SW 1271 (cell line): ENCODE measurements at regions not wholly inside any gene's neighbourhood (a gene's known extent, or its start where the extent isn't known, plus 50 kb on each side); places are given as distances from the start of the nearest gene placed in this dataset.
A peak's percentile ranks its signal among the peaks of the same experiment; 100 is the strongest.

Source experiments
- DNase-seq, 2 experiments: peaks; one replicate each; lab custom pipeline; 2025; lab: John Stamatoyannopoulos, UW

DNA sequence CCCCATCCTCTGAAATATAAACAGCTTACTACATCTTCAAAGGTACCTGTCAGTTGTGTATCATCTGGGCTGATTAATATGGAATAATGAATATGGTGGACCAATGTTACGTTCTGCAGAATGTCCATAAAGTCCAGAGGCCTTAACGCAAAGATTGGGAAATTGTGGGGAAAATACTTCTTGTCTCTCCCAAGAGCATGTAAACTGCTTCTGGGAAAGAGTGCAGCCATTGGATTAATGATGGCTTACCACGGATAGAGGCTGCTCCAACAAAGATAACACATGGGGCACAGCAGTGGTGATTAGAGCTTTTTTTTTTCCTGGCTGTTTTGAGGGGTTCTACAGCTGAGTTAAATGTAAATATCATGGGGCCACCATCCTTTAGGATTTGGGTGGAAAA is 340.4 kb upstream of the AKR1E2 start:
- no peak for DNase-seq

DNA sequence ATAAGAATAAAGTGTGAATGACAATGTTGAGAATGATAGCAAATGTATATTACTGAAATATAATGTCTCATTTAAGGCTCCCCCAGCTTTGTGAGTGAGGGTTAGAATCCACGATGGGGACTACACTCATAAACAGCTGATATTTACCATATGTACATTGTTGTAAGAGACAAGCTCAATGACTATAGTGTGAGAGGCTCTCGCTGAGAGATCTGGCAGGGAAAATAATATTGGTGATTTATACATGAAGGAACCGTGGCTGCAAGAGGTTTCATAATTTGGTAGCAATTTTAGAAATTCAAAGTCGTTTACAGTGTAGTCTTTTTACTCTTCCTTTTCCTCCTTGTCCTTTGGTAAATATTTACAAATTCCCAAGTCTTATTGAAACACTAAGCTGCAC is 342.2 kb upstream of the AKR1E2 start:
- no peak for DNase-seq

DNA sequence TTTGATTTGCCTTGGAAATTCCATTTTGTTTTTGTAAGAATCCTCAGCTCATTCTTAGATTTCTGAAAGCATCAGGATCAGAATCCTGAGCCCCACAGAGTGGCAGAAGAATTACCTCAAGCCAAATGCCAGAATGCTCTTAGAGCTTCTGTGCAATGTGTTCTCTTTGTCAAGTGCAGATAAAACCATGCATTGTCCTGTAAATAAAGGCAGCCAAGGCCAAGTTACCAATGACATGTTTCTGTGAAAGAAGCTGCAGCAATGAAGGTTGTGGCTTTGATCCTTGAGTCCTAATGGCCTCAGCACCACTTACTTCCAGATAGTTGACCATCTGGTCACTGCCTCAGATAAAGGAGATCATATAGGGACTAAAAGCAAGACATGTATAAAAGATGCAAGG is 343.3 kb upstream of the AKR1E2 start:
- no peak for DNase-seq

DNA sequence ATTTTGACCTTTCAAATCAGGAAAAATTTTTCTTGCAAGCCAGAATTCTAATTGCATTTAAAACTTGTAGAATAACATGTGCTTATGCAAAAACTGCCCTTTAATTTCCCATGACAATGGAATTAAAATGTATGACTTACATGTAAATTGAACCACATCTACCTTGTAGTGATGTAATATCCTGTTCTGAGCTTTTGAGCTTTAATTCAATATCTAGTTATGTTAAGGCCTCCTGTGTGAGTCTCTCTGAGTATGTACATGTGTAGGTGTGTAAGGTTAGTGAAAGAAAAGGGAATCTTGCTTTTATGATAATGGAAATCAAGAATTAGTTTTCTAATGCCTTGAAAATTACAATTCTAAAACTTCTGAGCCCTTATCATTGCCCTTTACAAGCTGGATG is 344.8 kb upstream of the AKR1E2 start:
- DNase-seq = no peak

DNA sequence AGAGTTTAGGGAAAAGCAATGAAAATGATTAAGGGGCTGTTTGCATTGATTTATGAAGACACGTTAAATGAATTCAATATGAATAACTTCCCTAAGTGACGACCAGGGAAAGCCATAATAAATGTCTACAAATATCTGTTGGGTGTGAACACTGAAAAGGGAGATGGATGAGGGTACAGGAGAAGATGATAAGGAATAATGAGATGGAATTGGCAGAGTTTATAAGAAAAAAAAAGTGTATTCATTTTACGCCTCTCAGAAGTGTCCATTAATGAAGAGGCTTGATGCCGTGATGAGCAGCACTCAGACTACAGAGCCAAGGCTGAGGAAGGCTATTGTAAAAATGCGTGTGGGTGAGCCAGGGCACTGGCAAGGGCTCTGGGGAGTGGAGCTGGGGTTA is 346.7 kb upstream of the AKR1E2 start:
- no peak for DNase-seq

DNA sequence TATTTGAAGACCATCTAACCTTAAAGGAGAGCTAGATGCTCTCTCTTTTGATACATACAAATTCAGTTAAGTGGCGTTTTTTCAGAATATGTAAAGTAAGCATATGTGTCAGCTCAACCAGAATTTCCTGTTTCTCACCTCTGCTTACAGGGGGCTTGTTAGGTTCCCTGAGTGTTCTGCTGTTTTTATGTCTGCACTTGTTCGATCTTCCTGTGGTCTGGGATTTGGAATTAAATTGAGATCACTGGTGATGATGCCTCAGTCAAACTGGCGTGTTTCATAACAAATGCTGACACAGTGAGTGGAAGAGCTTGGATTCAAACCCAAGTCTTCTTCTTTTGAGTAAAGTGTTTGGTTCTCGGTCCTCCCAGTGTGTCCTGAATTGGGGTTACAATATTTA is 348.3 kb upstream of the AKR1E2 start:
- DNase-seq = no peak

DNA sequence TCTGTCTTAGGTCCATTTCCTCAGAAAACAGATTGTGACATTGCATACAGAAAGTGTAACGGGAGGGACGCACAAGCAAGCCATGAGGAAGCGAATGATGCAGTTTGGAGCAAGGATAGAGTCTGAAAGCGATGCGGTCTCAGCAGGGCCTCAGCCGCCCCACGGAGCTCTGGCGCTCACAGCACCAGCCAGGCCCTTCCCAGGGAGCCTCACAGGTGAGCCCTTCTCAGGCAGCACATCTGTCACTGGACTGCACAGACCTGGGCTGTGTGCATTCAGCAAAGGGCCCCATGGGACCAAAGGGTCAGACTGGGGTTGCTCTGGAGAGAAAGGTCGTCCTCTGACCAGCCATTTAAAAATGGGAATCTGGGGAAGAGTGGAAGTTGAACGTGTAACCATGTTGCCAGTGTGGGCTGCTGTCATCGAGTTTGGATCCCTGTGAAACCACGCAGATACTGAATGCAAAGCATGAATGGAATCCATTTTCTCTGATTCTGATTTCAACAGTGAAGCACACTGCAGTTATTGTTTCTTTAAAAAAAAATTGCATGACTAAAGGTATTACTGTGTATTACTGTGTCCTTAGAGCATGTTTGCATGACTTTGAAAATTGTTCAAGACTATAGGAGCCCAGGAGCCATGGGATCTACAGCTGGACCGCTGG is 350.0 kb upstream of the AKR1E2 start:
- DNase-seq = no peak

DNA sequence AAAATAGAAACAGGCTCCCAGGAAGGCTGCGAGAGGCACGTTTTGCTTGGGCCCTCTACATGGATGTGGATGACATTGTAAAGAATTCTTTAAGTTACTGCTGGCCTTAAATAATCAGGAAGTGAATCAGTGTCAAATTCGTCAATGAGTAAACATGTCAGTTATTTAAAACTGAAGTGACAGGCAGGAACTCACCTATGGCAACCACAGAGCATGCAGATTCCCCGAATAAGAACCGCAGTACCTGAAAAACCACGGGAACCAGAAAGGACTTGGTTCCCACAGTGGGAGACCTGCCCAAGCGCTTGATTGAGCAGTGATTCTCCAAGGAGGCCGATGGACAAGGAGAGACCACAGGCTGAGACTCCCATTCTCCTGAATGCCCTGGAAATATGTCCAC is 351.2 kb upstream of the AKR1E2 start:
- peak in 1 of 2 experiments; percentile 22 for DNase-seq

DNA sequence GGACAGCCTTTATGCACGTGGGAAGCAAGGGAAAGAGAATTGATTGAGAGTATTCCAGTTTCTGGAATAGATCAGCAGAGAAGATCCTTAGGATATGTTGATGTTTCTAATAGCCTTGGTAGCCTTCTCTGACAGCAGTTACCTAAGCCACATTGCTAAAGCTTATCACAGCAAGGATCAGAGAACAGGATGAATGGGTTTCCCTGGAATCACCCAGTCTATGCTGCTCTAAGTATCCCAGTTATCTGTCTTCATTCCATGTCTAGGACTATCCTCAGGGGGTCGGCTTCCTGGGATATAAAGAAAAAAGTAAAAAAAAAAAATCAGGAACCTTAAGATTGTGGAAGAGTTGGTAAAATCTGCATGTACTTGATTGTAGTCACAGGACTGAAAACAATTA is 352.0 kb upstream of the AKR1E2 start:
- no peak for DNase-seq

DNA sequence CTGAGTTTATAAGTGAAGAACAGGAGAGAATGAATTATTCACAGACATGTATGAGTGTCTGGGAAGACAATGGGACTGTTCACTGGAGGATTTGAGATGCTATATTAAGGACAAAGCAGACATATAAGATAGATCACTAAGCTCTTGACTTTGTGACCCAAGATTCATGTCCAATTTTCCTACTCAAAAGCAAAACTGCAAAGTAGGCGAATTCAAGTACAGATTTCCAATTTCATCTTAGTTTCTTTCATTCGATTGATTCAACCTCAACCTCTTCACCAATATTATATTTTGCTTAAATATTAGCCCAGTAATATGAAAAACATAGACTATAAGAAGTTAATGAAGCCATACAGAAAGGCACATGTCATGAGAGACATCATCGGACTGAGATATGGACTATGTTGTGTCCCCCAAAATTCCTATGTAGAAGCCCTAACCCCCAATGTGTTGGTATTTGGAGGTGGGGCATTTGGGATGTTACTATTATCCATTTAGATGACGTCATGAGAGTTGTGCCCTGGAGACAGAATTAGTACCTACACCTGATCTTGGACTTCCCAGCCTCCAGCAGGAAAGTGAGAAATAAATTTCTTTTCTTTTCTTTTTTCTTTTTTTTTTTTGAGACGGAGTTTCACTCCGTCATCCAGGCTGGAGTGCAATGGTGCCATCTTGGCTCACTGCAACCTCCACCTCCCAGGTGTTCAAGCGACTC is 353.7 kb upstream of the AKR1E2 start:
- DNase-seq = no peak

DNA sequence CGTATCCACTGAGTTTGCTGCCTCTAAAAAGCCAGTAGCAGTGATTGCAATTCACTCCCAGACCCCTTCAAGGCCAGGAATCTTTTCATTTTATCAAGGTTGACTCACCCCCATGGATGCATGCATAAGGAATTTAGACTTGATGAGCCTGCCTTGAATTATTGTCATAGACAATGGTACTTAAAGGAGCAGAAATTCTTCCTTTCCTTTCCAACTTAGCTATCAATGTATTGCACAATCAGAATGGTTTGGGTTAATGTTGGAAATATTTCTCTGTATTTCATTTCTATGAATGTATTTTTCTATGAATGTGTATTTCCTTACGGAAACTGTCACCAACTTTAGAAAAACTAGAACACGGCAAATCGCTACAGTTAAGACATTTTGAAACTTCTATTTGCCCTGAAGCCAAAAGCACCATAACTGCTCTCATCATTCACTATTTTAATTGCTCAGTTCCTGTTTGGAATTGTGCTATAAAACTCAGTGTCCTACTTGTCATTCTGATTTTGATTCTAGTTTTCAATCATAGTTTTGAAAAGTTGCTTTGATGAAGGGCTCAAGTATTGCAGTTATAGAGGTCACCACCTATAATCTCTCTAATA is 355.7 kb upstream of the AKR1E2 start:
- DNase-seq = peak; percentile 6 to 27

DNA sequence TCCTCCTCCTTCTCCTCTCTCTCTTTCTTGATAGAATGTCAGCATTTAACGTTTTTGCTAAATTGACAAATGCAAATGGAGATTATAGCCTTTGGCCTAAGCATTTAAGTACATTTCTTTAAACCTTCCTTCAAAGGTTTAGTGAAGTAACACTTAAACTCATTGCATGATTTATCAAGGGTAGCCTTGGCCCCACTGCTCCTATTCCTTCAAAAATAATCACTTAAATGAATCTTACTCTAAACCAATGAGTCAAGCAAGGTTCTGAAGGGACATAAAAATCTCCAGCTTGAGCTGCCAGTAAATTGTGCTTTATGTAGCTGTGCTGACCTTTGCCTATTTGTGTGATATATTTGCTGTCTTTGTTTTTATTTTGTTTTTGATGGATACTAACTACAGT is 358.5 kb upstream of the AKR1E2 start:
- DNase-seq = no peak

DNA sequence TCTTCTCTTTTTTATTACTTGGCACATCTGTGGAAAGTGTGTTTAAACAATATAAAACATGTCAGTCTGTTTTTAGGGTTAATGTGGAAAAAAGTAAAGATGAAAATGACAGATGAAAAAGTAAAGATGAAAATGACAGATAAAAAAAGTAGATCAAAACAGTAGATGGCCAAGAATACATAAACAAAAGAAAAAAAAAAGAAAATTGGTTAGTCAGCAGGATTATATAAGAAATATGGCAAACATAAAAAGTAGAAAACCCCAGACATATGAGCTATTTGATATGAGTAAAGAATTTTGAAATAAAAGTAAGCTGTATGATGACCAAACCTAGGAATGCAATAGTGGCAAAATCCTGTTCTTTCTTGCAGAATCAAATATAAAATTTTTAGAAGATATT is 365.7 kb upstream of the AKR1E2 start:
- no peak for DNase-seq

DNA sequence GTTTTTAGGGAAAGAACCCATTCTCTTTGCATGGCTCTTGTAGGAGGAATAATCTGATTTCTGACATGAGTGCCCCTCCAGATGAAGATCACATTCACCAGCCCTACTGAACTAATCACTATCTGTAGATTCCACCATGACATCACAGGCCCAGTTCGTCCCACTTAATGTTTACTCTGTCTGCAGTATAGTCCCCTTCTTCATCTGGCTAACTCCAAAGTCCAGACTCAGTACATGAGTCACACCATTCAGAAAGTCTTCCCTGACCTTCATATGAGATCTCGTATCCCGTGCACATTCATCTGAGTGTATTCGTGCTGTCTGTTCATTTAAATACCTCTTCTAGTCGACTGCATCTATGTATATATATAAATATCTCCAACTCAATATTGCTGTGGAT is 366.5 kb upstream of the AKR1E2 start:
- DNase-seq = no peak

DNA sequence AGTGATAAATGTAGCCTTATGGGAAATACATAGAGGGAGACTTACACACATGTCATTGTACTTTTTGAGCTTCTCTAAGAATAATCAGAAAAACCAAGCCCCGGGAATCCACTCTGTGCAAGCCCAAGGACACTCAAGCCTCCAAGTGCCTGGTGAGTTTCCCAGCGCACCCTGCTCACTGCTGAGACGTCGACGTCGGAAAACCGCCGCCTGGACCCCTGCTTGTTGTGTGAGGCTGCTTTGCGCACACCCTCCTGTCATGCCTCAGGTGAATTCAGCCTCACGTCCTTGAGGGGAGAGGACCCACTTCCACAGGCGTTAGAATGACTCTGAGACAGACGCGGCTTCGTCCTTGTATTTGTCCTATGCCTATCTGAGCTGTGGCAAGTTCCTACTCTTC is 368.4 kb upstream of the AKR1E2 start:
- DNase-seq = no peak

DNA sequence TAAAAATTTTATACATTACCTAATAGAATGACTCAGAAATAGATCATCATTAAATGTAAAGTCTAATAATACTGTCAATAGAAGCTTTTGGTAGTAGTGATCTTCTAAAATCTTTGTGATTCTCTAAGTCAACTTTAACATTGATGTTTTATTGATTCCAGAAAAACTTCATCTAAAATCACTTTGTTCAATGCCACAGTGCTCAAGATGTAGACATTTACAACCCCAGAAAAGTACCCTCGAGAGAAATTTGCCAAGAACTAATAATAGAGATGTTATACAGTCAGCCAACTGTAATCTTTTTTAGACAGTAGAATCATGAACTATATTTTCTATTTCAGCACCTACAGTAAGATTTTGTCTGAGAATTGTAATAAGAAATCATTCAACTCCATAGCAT is 369.2 kb upstream of the AKR1E2 start:
- DNase-seq = no peak

DNA sequence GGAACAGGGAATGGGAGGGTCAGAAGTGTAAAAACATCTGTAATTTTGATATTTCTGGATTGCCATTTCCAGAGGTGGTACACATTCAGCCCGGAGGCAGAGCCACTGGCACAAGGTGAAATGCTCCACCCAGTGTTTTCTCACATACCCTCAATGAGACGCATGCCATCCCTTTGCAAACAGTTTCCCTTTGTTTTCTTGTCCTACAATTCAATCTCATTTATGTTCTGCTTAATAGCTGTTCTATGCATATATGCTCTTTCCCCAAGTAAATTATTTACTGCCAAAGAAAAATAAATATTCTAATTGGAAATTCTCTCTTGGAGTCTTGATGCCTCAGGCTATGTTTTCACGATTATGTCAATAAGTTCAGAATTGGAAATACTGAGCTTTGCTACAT is 369.7 kb upstream of the AKR1E2 start:
- no peak for DNase-seq

DNA sequence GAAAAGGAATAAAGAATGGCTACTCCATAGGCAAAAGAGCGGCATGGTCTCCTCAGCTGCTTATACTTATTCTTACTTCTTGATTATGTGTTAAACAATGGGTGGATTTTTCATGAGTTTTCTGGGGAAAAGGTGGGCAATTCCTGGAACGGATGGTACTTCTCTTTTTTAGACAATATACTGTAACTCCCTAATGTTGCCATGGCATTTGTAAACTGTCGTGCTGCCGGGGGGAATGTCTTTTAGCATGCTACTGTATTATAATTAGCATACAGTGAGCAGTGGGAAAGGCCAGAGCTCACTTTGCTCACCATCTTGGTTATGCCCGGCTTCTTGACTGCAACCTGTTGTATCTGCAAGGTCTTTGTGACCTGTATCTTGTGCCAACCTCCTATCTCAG is 372.1 kb upstream of the AKR1E2 start:
- DNase-seq = no peak

DNA sequence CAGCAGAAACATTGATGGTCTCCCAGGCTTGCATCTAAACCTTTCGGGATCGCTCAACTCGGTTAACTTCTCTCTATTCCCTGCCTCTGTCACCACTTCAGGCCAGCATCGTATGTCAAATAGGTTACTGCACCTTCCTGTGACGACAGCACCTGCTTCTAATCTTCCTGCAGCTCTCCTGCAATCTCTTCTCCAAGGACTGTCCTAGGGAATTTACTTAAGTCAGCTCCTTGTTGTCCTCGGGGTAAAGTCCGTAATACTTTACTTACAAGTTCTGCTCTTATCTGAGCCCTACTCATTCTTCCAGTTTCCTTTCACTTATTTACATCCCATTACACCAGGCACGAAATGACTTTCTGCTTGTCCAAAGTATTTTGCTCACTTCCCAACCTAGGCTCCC is 372.7 kb upstream of the AKR1E2 start:
- no peak for DNase-seq

DNA sequence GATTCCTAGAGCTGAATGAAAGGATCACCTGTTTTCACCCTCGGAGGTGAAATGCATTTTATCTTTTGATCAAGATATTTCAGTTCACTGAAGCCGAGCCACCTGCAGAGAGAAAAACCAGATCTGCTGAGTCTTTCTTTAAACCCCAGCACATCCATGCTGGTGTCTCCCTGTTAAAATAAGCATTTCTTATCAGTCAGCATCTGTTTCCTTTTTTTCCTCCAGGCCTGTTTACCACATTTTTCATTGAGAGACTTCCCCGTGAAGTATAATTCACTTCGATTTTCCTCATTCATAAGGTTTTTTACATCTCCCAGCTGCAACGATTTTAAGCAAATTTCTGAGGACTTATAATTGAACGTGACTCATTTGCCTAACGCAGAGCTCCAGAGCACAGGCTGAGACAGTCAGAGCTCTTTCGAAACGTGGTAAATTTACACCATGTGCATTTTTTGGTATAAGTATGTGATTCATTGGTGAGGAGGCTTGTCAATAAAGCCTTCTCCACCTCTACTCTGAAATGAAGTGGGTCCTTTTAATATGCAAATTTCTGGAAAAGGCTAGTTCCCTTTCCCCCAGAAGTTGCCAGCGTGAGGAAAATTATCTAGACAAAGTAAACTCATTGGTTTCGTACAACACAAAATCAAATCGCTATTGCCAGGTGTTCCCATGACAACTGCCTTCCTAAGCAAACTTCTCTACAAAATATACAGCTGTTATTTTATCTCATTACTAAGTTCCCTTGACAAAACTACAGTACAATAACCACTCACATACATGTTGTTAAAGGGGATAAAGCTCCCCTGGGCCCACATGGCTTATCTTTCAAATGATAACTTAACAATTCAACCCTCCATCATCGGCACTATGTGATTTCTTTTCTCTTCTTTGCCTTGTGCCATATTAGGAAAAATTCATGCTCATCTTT is 374.8 kb upstream of the AKR1E2 start:
- DNase-seq = no peak

DNA sequence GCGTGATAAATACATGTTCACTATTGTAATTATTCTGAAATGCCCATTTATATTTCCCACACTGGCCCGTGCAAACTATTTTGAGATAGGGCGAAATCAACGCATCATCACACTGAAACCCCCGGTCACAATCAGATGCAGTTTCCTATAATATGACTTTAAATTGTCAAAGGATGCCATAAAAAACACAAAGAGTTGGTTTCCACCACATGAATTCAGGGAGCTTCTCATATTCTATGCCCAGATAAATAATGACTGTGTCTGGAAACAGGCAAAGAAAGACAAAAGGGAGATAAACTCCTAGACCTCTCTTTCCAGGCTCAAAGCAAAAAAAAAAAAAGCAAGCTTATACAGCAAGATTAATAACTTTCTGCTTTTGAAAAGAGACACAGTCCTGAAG is 375.8 kb upstream of the AKR1E2 start:
- no peak for DNase-seq

DNA sequence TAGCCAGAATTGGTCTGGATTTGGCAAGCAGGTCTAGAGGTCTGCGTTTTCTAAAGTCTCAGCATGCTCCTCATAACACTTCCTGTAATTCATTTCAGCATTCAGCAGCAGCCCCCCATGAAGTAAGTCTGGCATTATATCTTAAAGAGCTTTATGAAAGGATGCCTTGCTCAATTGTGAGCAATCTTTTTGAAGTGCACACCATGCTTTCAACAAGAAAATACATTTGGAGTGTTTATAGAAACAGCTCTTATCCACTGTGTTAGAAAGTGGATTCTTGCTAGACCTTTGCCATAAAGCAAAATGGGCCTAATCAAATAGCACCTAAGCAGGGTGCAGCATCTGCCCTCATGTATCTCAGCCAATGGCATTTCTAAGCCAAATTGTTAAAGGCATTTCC is 378.0 kb upstream of the AKR1E2 start:
- DNase-seq = no peak

DNA sequence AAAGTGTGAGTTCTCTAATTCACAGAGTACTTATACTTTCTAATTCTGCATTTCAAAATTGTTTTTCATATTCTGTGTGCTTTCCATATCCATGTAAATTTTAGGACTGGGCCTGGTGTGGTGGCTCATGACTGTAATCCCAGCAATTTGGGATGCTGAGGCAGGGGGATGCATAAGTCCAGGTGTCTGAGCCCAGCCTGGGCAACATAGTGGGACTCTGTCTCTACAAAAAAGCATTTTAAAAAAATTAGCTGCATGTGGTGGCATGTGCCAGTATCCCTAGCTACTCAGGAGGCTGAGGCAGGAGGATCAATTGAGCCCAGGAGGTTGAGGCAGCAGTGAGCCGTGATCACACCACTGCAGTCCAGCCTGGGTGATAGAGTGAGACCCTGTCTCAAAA is 382.6 kb upstream of the AKR1E2 start:
- DNase-seq = no peak
